ENCODE measurements at regions not wholly inside any gene's neighbourhood (a gene's known extent, or its start where the extent isn't known, plus 50 kb on each side); places are given as distances from the start of the nearest gene placed in this dataset.

- Mint-ChIP-seq H3K27me3 (peaks cover 6% of the 10 kb centered on the region), H3K4me1 (no peaks in the 10 kb centered on the region), H3K9me3 (ENCODE audit: insufficient read depth) (peaks cover 6% of the 10 kb centered on the region), H3K4me3 (no peak overlapping the region), H3K27ac (no peak overlapping the region)
- CTCF ChIA-PET: no interaction called here
- Histone ChIP-seq H3K9ac (ENCODE audit: low read length) (no peak overlapping the region), H3K27me3 (replicated peaks in 1 of 4; ENCODE audit: control extremely low read depth in 1 of 4, control insufficient read depth in 3 of 4, insufficient read depth in 4 of 4, low read length in 3 of 4) (no peaks in the 10 kb centered on the region), H3K9me3 (ENCODE audit: control extremely low read depth in 1 of 3, control insufficient read depth in 2 of 3, insufficient read depth in 1 of 3, low read length in 2 of 3) (peaks cover 1 to 11% (median 9%) of the 10 kb centered on the region in 3 donors), H3K4me1 (ENCODE audit: control insufficient read depth in 2 of 2, insufficient read depth in 2 of 2, low read length in 2 of 2) (no peaks in the 10 kb centered on the region), H3K27ac (ENCODE audit: low read length in 2 of 2) (no peak overlapping the region), H3K79me2 (ENCODE audit: control insufficient read depth, insufficient read depth, low read length) (no peaks in the 10 kb centered on the region), H4K20me1 (ENCODE audit: control insufficient read depth, insufficient read depth, low read length, poor library complexity, severe bottlenecking) (no peaks in the 10 kb centered on the region), H3K4me3 (ENCODE audit: control extremely low read depth in 1 of 5, extremely low read depth in 1 of 5, insufficient read depth in 1 of 5, low read depth in 2 of 5, low read length in 4 of 5) (no peak overlapping the region), H3K36me3 (replicated peaks in 1 of 2; ENCODE audit: control extremely low read depth in 1 of 2, control insufficient read depth in 1 of 2, extremely low read depth in 1 of 2, insufficient read depth in 2 of 2, low read length in 1 of 2) (no peaks in the 10 kb centered on the region), H3K4me2 (replicated peaks; ENCODE audit: low read depth, low read length, poor library complexity, severe bottlenecking) (no peak overlapping the region), H2AFZ (ENCODE audit: insufficient read depth, low read depth, low read length, poor library complexity, severe bottlenecking) (no peak overlapping the region)
- WGBS (ENCODE audit: insufficient coverage): no CpG with 5 or more reads among the region's 1 CpG
- TF ChIP-seq CTCF (IDR thresholded peaks at IDR 0.05) (no peak), EZH2 (IDR thresholded peaks at IDR 0.05; ENCODE audit: borderline replicate concordance, insufficient read depth, low read depth, low read length, poor library complexity, severe bottlenecking) (no peak)
- DNase-seq (no peak), ATAC-seq (ENCODE audit: low read depth) (no peak)
- intact Hi-C loops (cut with micrococcal nuclease): no loop called here
- POLR2A ChIA-PET: no interaction called here
Measured at GRCh38 chr6:130748041-130748440, 79.2 kb upstream of the SMLR1 start.

- H3K9ac ChIP-seq (ENCODE audit: low read length): no peak overlapping the region
- no peaks in the 10 kb centered on the region for H3K4me1 Mint-ChIP-seq
- no peak overlapping the region for H3K4me3 Mint-ChIP-seq
- H2AFZ ChIP-seq (ENCODE audit: insufficient read depth, low read depth, low read length, poor library complexity, severe bottlenecking): no peak overlapping the region
- H3K79me2 ChIP-seq (ENCODE audit: control insufficient read depth, insufficient read depth, low read length): no peaks in the 10 kb centered on the region
- whole genome bisulfite sequencing (ENCODE audit: insufficient coverage): 96% methylated on average over 2 of the region's 3 CpGs
- intact Hi-C loops (cut with micrococcal nuclease): no loop called here
- no peaks in the 10 kb centered on the region for H3K27me3 ChIP-seq (replicated peaks in 1 of 4; ENCODE audit: control extremely low read depth in 1 of 4, control insufficient read depth in 3 of 4, insufficient read depth in 4 of 4, low read length in 3 of 4)
- no peak overlapping the region for H3K27ac ChIP-seq (ENCODE audit: low read length in 2 of 2)
- no peak overlapping the region for H3K4me2 ChIP-seq (replicated peaks; ENCODE audit: low read depth, low read length, poor library complexity, severe bottlenecking)
- no peaks in the 10 kb centered on the region for H4K20me1 ChIP-seq (ENCODE audit: control insufficient read depth, insufficient read depth, low read length, poor library complexity, severe bottlenecking)
- H3K27ac Mint-ChIP-seq: no peak overlapping the region
- ChIA-PET CTCF (interaction anchor here (0.6 kb wide), 1 partner anchor 51 kb away, joined by 3 read pairs; no protein-coding TSS in a partner anchor), POLR2A (no interaction called here)
- no peak for DNase-seq
- ATAC-seq (ENCODE audit: low read depth): no peak
- peaks cover 6% of the 10 kb centered on the region for H3K9me3 Mint-ChIP-seq (ENCODE audit: insufficient read depth)
- H3K4me1 ChIP-seq (ENCODE audit: control insufficient read depth in 2 of 2, insufficient read depth in 2 of 2, low read length in 2 of 2): no peaks in the 10 kb centered on the region
- peaks cover 3% of the 10 kb centered on the region for H3K27me3 Mint-ChIP-seq
- no peak for TF ChIP-seq CTCF (IDR thresholded peaks at IDR 0.05)
- no peak for TF ChIP-seq EZH2 (IDR thresholded peaks at IDR 0.05; ENCODE audit: borderline replicate concordance, insufficient read depth, low read depth, low read length, poor library complexity, severe bottlenecking)
- peaks cover 1 to 11% (median 9%) of the 10 kb centered on the region in 3 donors for H3K9me3 ChIP-seq (ENCODE audit: control extremely low read depth in 1 of 3, control insufficient read depth in 2 of 3, insufficient read depth in 1 of 3, low read length in 2 of 3)
- H3K4me3 ChIP-seq (ENCODE audit: control extremely low read depth in 1 of 5, extremely low read depth in 1 of 5, insufficient read depth in 1 of 5, low read depth in 2 of 5, low read length in 4 of 5): no peak overlapping the region
- H3K36me3 ChIP-seq (replicated peaks in 1 of 2; ENCODE audit: control extremely low read depth in 1 of 2, control insufficient read depth in 1 of 2, extremely low read depth in 1 of 2, insufficient read depth in 2 of 2, low read length in 1 of 2): no peaks in the 10 kb centered on the region
Measured at GRCh38 chr6:130749402-130749801, 77.8 kb upstream of the SMLR1 start.
